ENCODE measurements at regions not wholly inside any gene's neighbourhood (a gene's known extent, or its start where the extent isn't known, plus 50 kb on each side); places are given as distances from the start of the nearest gene placed in this dataset.

GRCh38 chr18:68418226-68418868, 296.6 kb downstream of the TMX3 start:
- no peak for DNase-seq (ENCODE audit: low spot score)
- Histone ChIP-seq H3K27ac (peak overlapping the region; percentile 58), H3K27me3 (no peaks in the 10 kb centered on the region), H3K4me3 (no peak overlapping the region), H4K20me1 (ENCODE audit: insufficient read depth, poor library complexity, severe bottlenecking) (no peaks in the 10 kb centered on the region), H3K36me3 (replicated peaks; ENCODE audit: insufficient read depth, low read depth) (no peaks in the 10 kb centered on the region), H3K79me2 (no peaks in the 10 kb centered on the region), H3K4me2 (no peak overlapping the region), H3K4me1 (ENCODE audit: insufficient read depth) (no peaks in the 10 kb centered on the region), H2AFZ (no peak overlapping the region), H3K9me2 (replicated peaks; ENCODE audit: insufficient read depth) (no peaks in the 10 kb centered on the region), H3K9me3 (ENCODE audit: low read depth) (no peaks in the 10 kb centered on the region)
- 88% methylated on average over 11 of the region's 11 CpGs for WGBS (ENCODE audit: low lambda C conversion rate, missing lambda C conversion rate)
- no peak for TF ChIP-seq EZH2 (IDR thresholded peaks at IDR 0.05; ENCODE audit: borderline replicate concordance)
- TF ChIP-seq EZH2phosphoT487 (IDR thresholded peaks at IDR 0.05; ENCODE audit: low read depth, severe bottlenecking, unreplicated experiment) = no peak
- TF ChIP-seq CTCF (IDR thresholded peaks at IDR 0.05; ENCODE audit: poor library complexity) = no peak

GRCh38 chr18:68417826-68418225, 297.1 kb downstream of the TMX3 start:
- 65% methylated on average over 3 of the region's 3 CpGs for WGBS (ENCODE audit: low lambda C conversion rate, missing lambda C conversion rate)

GRCh38 chr18:68417166-68417799, 297.6 kb downstream of the TMX3 start:
- Histone ChIP-seq H3K27ac (peak overlapping the region; percentile 66), H3K79me2 (no peaks in the 10 kb centered on the region), H3K9me3 (ENCODE audit: low read depth) (no peaks in the 10 kb centered on the region), H3K27me3 (no peaks in the 10 kb centered on the region), H3K4me1 (ENCODE audit: insufficient read depth) (no peaks in the 10 kb centered on the region), H2AFZ (peak overlapping the region; percentile 22), H3K36me3 (replicated peaks; ENCODE audit: insufficient read depth, low read depth) (no peaks in the 10 kb centered on the region), H3K4me3 (no peak overlapping the region), H4K20me1 (ENCODE audit: insufficient read depth, poor library complexity, severe bottlenecking) (no peaks in the 10 kb centered on the region), H3K9me2 (replicated peaks; ENCODE audit: insufficient read depth) (no peaks in the 10 kb centered on the region), H3K4me2 (peak overlapping the region; percentile 53)
- 68% methylated on average over 2 of the region's 2 CpGs for WGBS (ENCODE audit: low lambda C conversion rate, missing lambda C conversion rate)
- no peak for TF ChIP-seq CTCF (IDR thresholded peaks at IDR 0.05; ENCODE audit: poor library complexity)
- no peak for TF ChIP-seq EZH2phosphoT487 (IDR thresholded peaks at IDR 0.05; ENCODE audit: low read depth, severe bottlenecking, unreplicated experiment)
- TF ChIP-seq EZH2 (IDR thresholded peaks at IDR 0.05; ENCODE audit: borderline replicate concordance) = no peak
- DNase-seq (ENCODE audit: low spot score) = no peak

More at GRCh38 chr18:68417826-68418225, 297.1 kb downstream of the TMX3 start:
- Histone ChIP-seq H3K9me2 (replicated peaks; ENCODE audit: insufficient read depth) (no peaks in the 10 kb centered on the region), H3K4me3 (no peak overlapping the region), H3K27me3 (no peaks in the 10 kb centered on the region), H3K9me3 (ENCODE audit: low read depth) (no peaks in the 10 kb centered on the region), H3K36me3 (replicated peaks; ENCODE audit: insufficient read depth, low read depth) (no peaks in the 10 kb centered on the region), H3K4me2 (peak overlapping the region; percentile 53), H3K79me2 (no peaks in the 10 kb centered on the region), H3K27ac (peak overlapping the region; percentile 66), H3K4me1 (ENCODE audit: insufficient read depth) (no peaks in the 10 kb centered on the region), H4K20me1 (ENCODE audit: insufficient read depth, poor library complexity, severe bottlenecking) (no peaks in the 10 kb centered on the region), H2AFZ (peak overlapping the region; percentile 22)
- no peak for DNase-seq (ENCODE audit: low spot score)
- no peak for TF ChIP-seq CTCF (IDR thresholded peaks at IDR 0.05; ENCODE audit: poor library complexity)
- no peak for TF ChIP-seq EZH2 (IDR thresholded peaks at IDR 0.05; ENCODE audit: borderline replicate concordance)

Data from hepatocyte (in vitro differentiated cells).